Panc1 (cell line): ENCODE measurements at regions not wholly inside any gene's neighbourhood (a gene's known extent, or its start where the extent isn't known, plus 50 kb on each side); places are given as distances from the start of the nearest gene placed in this dataset.

Source experiments
- CTCF ChIP-seq: fragments of 450-650 bp; IDR thresholded peaks from 2 replicates; pipeline ENCODE4 v1.5.1; 2017; ENCODE audit warnings: mild to moderate bottlenecking
- POLR2AphosphoS5 ChIP-seq: IDR thresholded peaks from 2 replicates; pipeline ENCODE4 v1.6.1; 2012; ENCODE audit warnings: mild to moderate bottlenecking, low read depth, low read length, moderate library complexity
- SIN3A ChIP-seq: IDR thresholded peaks from 2 replicates; pipeline ENCODE4 v1.6.1; 2012; ENCODE audit warnings: low read depth, mild to moderate bottlenecking, low read length, moderate library complexity, borderline replicate concordance; ENCODE audit not compliant: insufficient read depth
- TCF7L2 ChIP-seq: IDR thresholded peaks from 2 replicates; pipeline ENCODE4 v1.6.1; 2011; ENCODE audit warnings: mild to moderate bottlenecking, low read depth, low read length, inconsistent platforms

- TF ChIP-seq CTCF (no peak), SIN3A (no peak), POLR2AphosphoS5 (no peak), TCF7L2 (no peak)
These were observed 671.2 kb downstream of the UQCRFS1 start for GRCh38 chr19:28541602-28542393.
